Keratinocyte (primary cell): ENCODE measurements at regions not wholly inside any gene's neighbourhood (a gene's known extent, or its start where the extent isn't known, plus 50 kb on each side); places are given as distances from the start of the nearest gene placed in this dataset.

Experiments
- EZH2 ChIP-seq: IDR thresholded peaks from one replicate; pipeline ENCODE4 v1.6.1; 2012; ENCODE audit warnings: inconsistent platforms, mild to moderate bottlenecking, low read length, moderate library complexity
- TF ChIP-seq, protein P1 (sequence below), 3 experiments: IDR thresholded peaks in 1 of 3; conservative IDR thresholded peaks in 1 of 3; optimal IDR thresholded peaks in 1 of 3; 2 replicates in 2 of 3; 3 replicates in 1 of 3; pipeline versions ENCODE3 to v1.5.1; 2011; ENCODE audit warnings: low read length in 3 of 3, mild to moderate bottlenecking in 3 of 3, moderate library complexity in 2 of 3, control low read depth in 1 of 3, inconsistent platforms in 1 of 3; ENCODE audit not compliant: insufficient read depth in 2 of 3; ENCODE audit errors: extremely low read depth in 1 of 3

DNA sequence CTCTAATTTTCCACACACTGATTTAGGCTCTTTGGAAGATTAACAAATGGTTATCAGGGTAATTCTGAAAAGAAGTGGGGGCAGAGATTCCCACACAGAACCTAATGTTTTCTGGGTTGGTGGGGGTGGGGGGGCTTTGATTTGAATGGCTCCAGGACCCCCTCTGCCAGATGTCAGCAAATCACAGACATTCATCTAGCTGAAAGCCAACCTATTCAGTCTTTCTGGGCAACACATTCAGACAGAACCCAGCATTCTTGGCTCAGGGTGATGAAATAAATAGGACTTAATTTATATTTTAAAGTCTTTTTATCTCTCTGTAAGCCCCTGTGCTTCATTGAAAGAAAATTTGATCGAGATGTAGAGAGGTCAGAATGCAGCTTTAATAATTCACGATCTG is 533.2 kb downstream of the XYLT1 start:
- TF ChIP-seq, protein P1, sequence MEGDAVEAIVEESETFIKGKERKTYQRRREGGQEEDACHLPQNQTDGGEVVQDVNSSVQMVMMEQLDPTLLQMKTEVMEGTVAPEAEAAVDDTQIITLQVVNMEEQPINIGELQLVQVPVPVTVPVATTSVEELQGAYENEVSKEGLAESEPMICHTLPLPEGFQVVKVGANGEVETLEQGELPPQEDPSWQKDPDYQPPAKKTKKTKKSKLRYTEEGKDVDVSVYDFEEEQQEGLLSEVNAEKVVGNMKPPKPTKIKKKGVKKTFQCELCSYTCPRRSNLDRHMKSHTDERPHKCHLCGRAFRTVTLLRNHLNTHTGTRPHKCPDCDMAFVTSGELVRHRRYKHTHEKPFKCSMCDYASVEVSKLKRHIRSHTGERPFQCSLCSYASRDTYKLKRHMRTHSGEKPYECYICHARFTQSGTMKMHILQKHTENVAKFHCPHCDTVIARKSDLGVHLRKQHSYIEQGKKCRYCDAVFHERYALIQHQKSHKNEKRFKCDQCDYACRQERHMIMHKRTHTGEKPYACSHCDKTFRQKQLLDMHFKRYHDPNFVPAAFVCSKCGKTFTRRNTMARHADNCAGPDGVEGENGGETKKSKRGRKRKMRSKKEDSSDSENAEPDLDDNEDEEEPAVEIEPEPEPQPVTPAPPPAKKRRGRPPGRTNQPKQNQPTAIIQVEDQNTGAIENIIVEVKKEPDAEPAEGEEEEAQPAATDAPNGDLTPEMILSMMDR (optimal IDR thresholded peaks at IDR 0.05 in 1 of 3, IDR thresholded peaks at IDR 0.05 in 1 of 3, conservative IDR thresholded peaks at IDR 0.05 in 1 of 3; ENCODE audit: extremely low read depth in 1 of 3, insufficient read depth in 2 of 3, low read length in 3 of 3): no peak
- no peak for TF ChIP-seq EZH2
